DOHH2 (cell line): ENCODE measurements at regions not wholly inside any gene's neighbourhood (a gene's known extent, or its start where the extent isn't known, plus 50 kb on each side); places are given as distances from the start of the nearest gene placed in this dataset.

Experiments
- CTCF ChIP-seq: fragments of 200-600 bp; sonication (generic); IDR thresholded peaks from one replicate; pipeline ENCODE4 v1.5.1; 2014; ENCODE audit warnings: antibody characterized with exemption, mild to moderate bottlenecking, low read depth, low read length; ENCODE audit not compliant: poor library complexity, severe bottlenecking
- EZH2phosphoT487 ChIP-seq: fragments of 200-600 bp; sonication (generic); IDR thresholded peaks from 2 replicates; pipeline ENCODE4 v1.6.1; 2017; ENCODE audit warnings: borderline replicate concordance, mild to moderate bottlenecking, antibody characterized with exemption, low read length, moderate library complexity, mixed read lengths

GRCh38 chr18:61006687-61007224 lies 326.5 kb upstream of the CDH20 start:
- TF ChIP-seq EZH2phosphoT487: no peak
- TF ChIP-seq CTCF: no peak
